SJCRH30 (cell line): ENCODE measurements at regions not wholly inside any gene's neighbourhood (a gene's known extent, or its start where the extent isn't known, plus 50 kb on each side); places are given as distances from the start of the nearest gene placed in this dataset.

Experiments
- DNase-seq, 2 experiments: peaks; one replicate each; pipeline ENCODE4 v3.0.0-alpha.2; 2015 to 2020
- H3K27ac ChIP-seq: fragments of 250-450 bp; sonication (Bioruptor Pico); 2 replicates; pipeline ENCODE4 v1.5.1; 2020; ENCODE audit warnings: mild to moderate bottlenecking, moderate library complexity
- H3K27me3 ChIP-seq: fragments of 250-450 bp; sonication (Bioruptor Pico); 2 replicates; pipeline ENCODE4 v1.5.1; 2020; ENCODE audit warnings: mild to moderate bottlenecking, moderate library complexity
- H3K36me3 ChIP-seq: fragments of 250-450 bp; sonication (Bioruptor Pico); 2 replicates; pipeline ENCODE4 v1.5.1; 2020; ENCODE audit warnings: mild to moderate bottlenecking, moderate library complexity
- H3K4me1 ChIP-seq: fragments of 250-450 bp; sonication (Bioruptor Pico); 2 replicates; pipeline ENCODE4 v1.5.1; 2020; ENCODE audit warnings: mild to moderate bottlenecking, moderate library complexity
- H3K4me3 ChIP-seq: fragments of 250-450 bp; sonication (Bioruptor Pico); 2 replicates; pipeline ENCODE4 v1.5.1; 2020; ENCODE audit warnings: mild to moderate bottlenecking, moderate library complexity
- H3K9me3 ChIP-seq: fragments of 250-450 bp; sonication (Bioruptor Pico); replicated peaks from 2 replicates; pipeline ENCODE4 v1.5.1; 2020; ENCODE audit warnings: mild to moderate bottlenecking, moderate library complexity

GRCh38 chr12:107439026-107439738 lies 246.4 kb upstream of the PWP1 start:
- H3K27ac ChIP-seq: no peak overlapping the region
- H3K36me3 ChIP-seq: no peaks in the 10 kb centered on the region
- no peaks in the 10 kb centered on the region for H3K9me3 ChIP-seq
- no peak overlapping the region for H3K4me3 ChIP-seq
- DNase-seq: no peak
- H3K27me3 ChIP-seq: no peaks in the 10 kb centered on the region
- H3K4me1 ChIP-seq: 0 out of 2 replicates have a peak, but pooled peaks cover 4% of the 10 kb centered on the region

- DNase-seq: no peak
- Histone ChIP-seq H3K9me3 (no peaks in the 10 kb centered on the region), H3K27me3 (no peaks in the 10 kb centered on the region), H3K4me3 (no peak overlapping the region), H3K27ac (no peak overlapping the region), H3K4me1 (0 out of 2 replicates have a peak, but pooled peaks cover 4% of the 10 kb centered on the region), H3K36me3 (no peaks in the 10 kb centered on the region)
Observed at GRCh38 chr12:107440606-107441005, 245.0 kb upstream of the PWP1 start.

- no peaks in the 10 kb centered on the region for H3K27me3 ChIP-seq
Observed at GRCh38 chr12:107441665-107442300, 243.8 kb upstream of the PWP1 start.

GRCh38 chr12:107442326-107442987 lies 243.1 kb upstream of the PWP1 start:
- H3K27ac ChIP-seq: peak overlapping the region; percentile 15
- 0 out of 2 replicates have a peak, but pooled peaks cover 4% of the 10 kb centered on the region for H3K4me1 ChIP-seq
- no peaks in the 10 kb centered on the region for H3K27me3 ChIP-seq
- no peak overlapping the region for H3K4me3 ChIP-seq
- peak in 1 of 2 experiments; percentile 28 for DNase-seq
- H3K36me3 ChIP-seq: no peaks in the 10 kb centered on the region
- H3K9me3 ChIP-seq: no peaks in the 10 kb centered on the region

More at GRCh38 chr12:107441665-107442300, 243.8 kb upstream of the PWP1 start:
- Histone ChIP-seq H3K27ac (peak overlapping the region; percentile 15), H3K9me3 (no peaks in the 10 kb centered on the region), H3K4me1 (0 out of 2 replicates have a peak, but pooled peaks cover 4% of the 10 kb centered on the region), H3K36me3 (no peaks in the 10 kb centered on the region), H3K4me3 (no peak overlapping the region)
- DNase-seq: no peak

DNA sequence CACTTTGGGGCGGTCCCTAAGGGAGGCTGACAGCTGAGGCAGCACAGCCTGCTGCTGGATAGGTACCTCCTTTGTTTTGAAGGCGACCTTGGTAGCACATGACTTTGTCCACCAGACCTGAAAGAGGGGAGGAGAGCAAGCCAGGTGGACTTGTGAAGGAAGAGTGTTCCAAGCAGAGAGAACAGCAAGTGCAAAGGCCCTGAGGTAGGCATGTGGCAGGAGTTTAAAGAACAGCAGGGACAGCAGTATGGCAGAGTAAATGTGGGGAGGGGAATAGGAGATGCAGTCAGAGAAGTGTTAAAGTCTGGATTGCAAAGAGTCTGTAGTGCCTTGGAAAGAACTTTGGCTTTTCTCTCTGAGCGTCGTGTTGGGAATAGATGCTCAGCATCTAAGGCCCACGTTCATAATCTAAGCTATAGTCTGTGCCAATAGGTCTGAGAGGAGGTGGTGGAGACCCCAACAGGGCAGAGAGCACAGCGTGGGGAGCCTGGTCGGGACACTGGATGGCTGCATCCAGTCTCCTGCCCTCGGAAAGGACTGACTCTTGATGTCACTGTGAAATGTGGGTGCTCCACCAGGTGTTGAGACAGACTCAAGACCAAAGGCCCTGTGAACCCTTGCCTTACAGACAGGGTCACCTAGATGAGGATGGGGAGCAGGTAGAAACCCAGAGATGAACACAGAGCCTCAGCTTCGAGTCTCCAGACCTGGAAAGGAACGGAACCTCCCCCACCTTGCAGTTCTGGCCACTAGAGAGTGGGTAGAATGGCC lies 242.1 kb upstream of the PWP1 start:
- DNase-seq: peak; percentile 17 to 28
- H3K27ac ChIP-seq: no peak overlapping the region

DNA sequence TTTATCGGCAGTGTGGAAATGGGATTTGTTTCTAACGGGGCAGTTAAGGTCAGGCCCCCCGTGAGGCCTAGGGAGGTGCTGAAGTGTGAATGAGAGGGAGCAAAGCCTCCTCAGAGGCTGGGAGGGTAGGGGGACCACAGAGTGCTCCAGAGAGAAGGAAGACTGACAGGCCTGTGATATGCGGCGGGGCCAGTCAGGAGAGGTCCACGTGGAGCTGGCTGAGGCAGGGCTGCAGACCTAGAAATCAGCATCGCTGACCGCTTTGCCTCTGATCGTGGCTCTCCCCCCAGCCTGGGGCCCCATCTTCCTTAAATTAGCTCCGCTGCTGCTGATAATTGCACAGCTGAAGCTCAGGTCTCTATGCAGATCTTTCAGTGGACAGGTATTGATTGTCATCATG lies 240.8 kb upstream of the PWP1 start:
- Histone ChIP-seq H3K36me3 (no peaks in the 10 kb centered on the region), H3K27ac (no peak overlapping the region), H3K4me1 (0 out of 2 replicates have a peak, but pooled peaks cover 4% of the 10 kb centered on the region), H3K4me3 (no peak overlapping the region), H3K9me3 (no peaks in the 10 kb centered on the region), H3K27me3 (no peaks in the 10 kb centered on the region)
- no peak for DNase-seq

More for the DNA sequence above, 242.1 kb upstream of the PWP1 start:
- no peaks in the 10 kb centered on the region for H3K9me3 ChIP-seq
- no peaks in the 10 kb centered on the region for H3K36me3 ChIP-seq
- no peaks in the 10 kb centered on the region for H3K27me3 ChIP-seq
- H3K4me3 ChIP-seq: no peak overlapping the region
- H3K4me1 ChIP-seq: 0 out of 2 replicates have a peak, but pooled peaks cover 4% of the 10 kb centered on the region

- Histone ChIP-seq H3K4me3 (no peak overlapping the region), H3K36me3 (no peaks in the 10 kb centered on the region), H3K27ac (no peak overlapping the region), H3K4me1 (0 out of 2 replicates have a peak, but pooled peaks cover 4% of the 10 kb centered on the region), H3K9me3 (no peaks in the 10 kb centered on the region), H3K27me3 (no peaks in the 10 kb centered on the region)
- no peak for DNase-seq
Observed at GRCh38 chr12:107446476-107446875, 239.1 kb upstream of the PWP1 start.

DNA sequence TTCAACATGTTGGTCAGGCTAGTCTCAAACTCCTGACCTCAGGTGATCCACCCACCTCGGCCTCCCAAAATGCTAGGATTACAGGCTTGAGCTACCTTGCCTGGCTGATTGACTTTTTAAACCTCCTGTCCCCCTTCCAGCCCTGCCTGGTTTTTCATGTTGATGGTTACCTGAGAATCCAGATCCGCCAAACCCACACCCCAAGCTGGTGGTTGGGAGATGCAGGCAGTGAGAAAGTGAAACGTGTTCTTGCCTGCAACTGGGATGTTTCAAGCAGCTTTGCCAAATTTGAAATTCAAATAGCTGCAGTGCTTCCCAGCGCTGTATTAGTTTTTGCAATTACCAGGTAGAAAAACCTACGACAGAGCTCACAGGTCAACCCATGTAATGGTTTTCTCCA lies 238.3 kb upstream of the PWP1 start:
- Histone ChIP-seq H3K4me1 (0 out of 2 replicates have a peak, but pooled peaks cover under 1% of the 10 kb centered on the region), H3K36me3 (no peaks in the 10 kb centered on the region), H3K4me3 (no peak overlapping the region), H3K27me3 (no peaks in the 10 kb centered on the region), H3K9me3 (no peaks in the 10 kb centered on the region), H3K27ac (no peak overlapping the region)
- DNase-seq: no peak

GRCh38 chr12:107448198-107448597 lies 237.4 kb upstream of the PWP1 start:
- DNase-seq: peak in 1 of 2 experiments; percentile 29
- H3K36me3 ChIP-seq: no peaks in the 10 kb centered on the region
- no peak overlapping the region for H3K27ac ChIP-seq
- H3K9me3 ChIP-seq: no peaks in the 10 kb centered on the region
- no peaks in the 10 kb centered on the region for H3K4me1 ChIP-seq
- no peaks in the 10 kb centered on the region for H3K27me3 ChIP-seq
- no peak overlapping the region for H3K4me3 ChIP-seq

GRCh38 chr12:107449891-107450290 lies 235.7 kb upstream of the PWP1 start:
- Histone ChIP-seq H3K27me3 (no peaks in the 10 kb centered on the region), H3K4me1 (no peaks in the 10 kb centered on the region), H3K9me3 (no peaks in the 10 kb centered on the region), H3K27ac (no peak overlapping the region), H3K36me3 (no peaks in the 10 kb centered on the region), H3K4me3 (no peak overlapping the region)
- no peak for DNase-seq

DNA sequence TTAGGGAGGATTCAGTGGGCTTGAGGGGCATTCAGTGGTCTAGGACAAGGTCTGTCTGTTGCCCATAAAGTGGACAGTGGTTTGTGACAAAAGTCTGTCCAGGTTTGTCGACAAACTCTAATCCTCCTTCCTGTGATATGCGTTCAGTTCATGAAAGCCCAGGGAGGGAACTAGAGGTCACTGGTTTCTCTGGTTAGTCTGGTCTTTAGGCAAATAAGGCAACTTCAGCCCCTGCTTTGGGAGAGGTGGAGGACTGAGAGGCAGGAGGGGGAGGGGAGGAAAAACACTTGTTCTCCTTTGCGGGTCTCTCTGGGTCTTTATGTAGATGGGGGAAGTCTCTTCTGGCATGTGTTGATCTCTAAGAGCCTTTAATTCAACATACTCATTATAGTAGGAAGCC lies 235.1 kb upstream of the PWP1 start:
- no peak for DNase-seq
- Histone ChIP-seq H3K9me3 (no peaks in the 10 kb centered on the region), H3K4me1 (no peaks in the 10 kb centered on the region), H3K27ac (no peak overlapping the region), H3K4me3 (no peak overlapping the region), H3K27me3 (no peaks in the 10 kb centered on the region), H3K36me3 (no peaks in the 10 kb centered on the region)

GRCh38 chr12:107451246-107451645 lies 234.4 kb upstream of the PWP1 start:
- DNase-seq: no peak
- H3K9me3 ChIP-seq: no peaks in the 10 kb centered on the region
- no peaks in the 10 kb centered on the region for H3K27me3 ChIP-seq
- H3K36me3 ChIP-seq: no peaks in the 10 kb centered on the region
- H3K4me1 ChIP-seq: no peaks in the 10 kb centered on the region
- no peak overlapping the region for H3K27ac ChIP-seq
- no peak overlapping the region for H3K4me3 ChIP-seq

DNA sequence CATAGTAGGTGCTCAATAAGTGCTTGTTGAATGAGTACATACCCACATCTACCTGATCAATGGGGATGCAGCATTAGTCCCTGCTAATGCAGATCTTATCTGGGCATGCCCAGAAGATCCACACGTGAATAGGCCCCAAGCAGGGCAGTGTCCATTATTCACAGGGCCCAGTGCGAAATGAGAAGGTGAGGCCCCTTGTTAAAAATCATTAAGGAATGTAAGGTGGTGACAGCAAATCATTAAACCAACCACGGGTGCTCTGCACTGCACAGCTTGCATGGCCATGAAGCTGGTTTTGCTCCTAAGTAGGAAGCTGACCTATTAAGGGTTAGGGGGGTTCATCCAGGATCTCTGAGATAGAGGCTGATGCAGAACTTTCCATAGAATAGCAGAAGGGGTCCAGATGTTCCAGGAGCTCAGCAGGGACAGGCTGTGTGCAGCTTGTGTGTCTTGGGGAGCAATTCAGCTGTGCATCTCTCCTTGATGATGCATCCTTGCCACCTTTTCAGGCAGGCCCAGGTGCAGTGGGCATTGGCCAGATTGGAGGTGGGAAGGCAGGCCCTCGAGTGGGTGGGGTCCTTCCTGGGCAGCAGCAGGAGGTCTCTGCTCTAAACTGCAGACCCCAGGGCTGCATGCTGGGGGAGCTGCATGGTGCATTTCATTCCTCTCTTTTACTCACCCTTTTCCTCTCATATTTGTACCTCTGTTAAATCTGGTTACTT lies 231.3 kb upstream of the PWP1 start:
- Histone ChIP-seq H3K4me1 (no peaks in the 10 kb centered on the region), H3K4me3 (no peak overlapping the region), H3K27ac (no peak overlapping the region), H3K27me3 (no peaks in the 10 kb centered on the region), H3K36me3 (no peaks in the 10 kb centered on the region), H3K9me3 (no peaks in the 10 kb centered on the region)
- DNase-seq: no peak

- DNase-seq: no peak
- Histone ChIP-seq H3K4me1 (no peaks in the 10 kb centered on the region), H3K27me3 (no peaks in the 10 kb centered on the region)
Observed at GRCh38 chr12:107457362-107457935, 228.2 kb upstream of the PWP1 start.

More at GRCh38 chr12:107457362-107457935, 228.2 kb upstream of the PWP1 start:
- H3K4me3 ChIP-seq: no peak overlapping the region
- H3K9me3 ChIP-seq: no peaks in the 10 kb centered on the region
- no peak overlapping the region for H3K27ac ChIP-seq
- no peaks in the 10 kb centered on the region for H3K36me3 ChIP-seq
